Ishikawa (cell line): ENCODE measurements at regions not wholly inside any gene's neighbourhood (a gene's known extent, or its start where the extent isn't known, plus 50 kb on each side); places are given as distances from the start of the nearest gene placed in this dataset.

Experiments
- CEBPB ChIP-seq: IDR thresholded peaks from 2 replicates; pipeline ENCODE4 v1.6.1; 2012
- CREB1 ChIP-seq: IDR thresholded peaks from 2 replicates; pipeline ENCODE4 v1.6.1; 2012; ENCODE audit warnings: low read depth
- EGR1 ChIP-seq: IDR thresholded peaks from 2 replicates; pipeline ENCODE4 v1.6.1; 2012
- EP300 ChIP-seq: IDR thresholded peaks from 2 replicates; pipeline ENCODE4 v1.6.1; 2012; ENCODE audit warnings: borderline replicate concordance
- FOXM1 ChIP-seq: IDR thresholded peaks from 2 replicates; pipeline ENCODE4 v1.6.1; 2012; ENCODE audit warnings: low read depth, borderline replicate concordance
- NFIC ChIP-seq: IDR thresholded peaks from 2 replicates; pipeline ENCODE4 v1.6.1; 2012
- RAD21 ChIP-seq: IDR thresholded peaks from 2 replicates; pipeline ENCODE4 v1.6.1; 2012; ENCODE audit warnings: low read depth
- REST ChIP-seq: IDR thresholded peaks from 2 replicates; pipeline ENCODE4 v1.6.1; 2012; ENCODE audit warnings: low read depth, mild to moderate bottlenecking
- TAF1 ChIP-seq: IDR thresholded peaks from 2 replicates; pipeline ENCODE4 v1.6.1; 2012; ENCODE audit warnings: low read depth, mild to moderate bottlenecking
- TCF12 ChIP-seq: IDR thresholded peaks from 2 replicates; pipeline ENCODE4 v1.6.1; 2012; ENCODE audit warnings: low read depth
- TEAD4 ChIP-seq: IDR thresholded peaks from 2 replicates; pipeline ENCODE4 v1.6.1; 2012
- YY1 ChIP-seq: IDR thresholded peaks from 2 replicates; pipeline ENCODE4 v1.6.1; 2012; ENCODE audit warnings: low read depth
- ZBTB7A ChIP-seq: IDR thresholded peaks from 2 replicates; pipeline ENCODE4 v1.6.1; 2012; ENCODE audit warnings: low read depth
- TF ChIP-seq, protein P1 (sequence below): IDR thresholded peaks from 2 replicates; pipeline ENCODE4 v1.6.1; 2012
- TF ChIP-seq, protein P2 (sequence below): IDR thresholded peaks from 2 replicates; pipeline ENCODE4 v1.6.1; 2012

DNA sequence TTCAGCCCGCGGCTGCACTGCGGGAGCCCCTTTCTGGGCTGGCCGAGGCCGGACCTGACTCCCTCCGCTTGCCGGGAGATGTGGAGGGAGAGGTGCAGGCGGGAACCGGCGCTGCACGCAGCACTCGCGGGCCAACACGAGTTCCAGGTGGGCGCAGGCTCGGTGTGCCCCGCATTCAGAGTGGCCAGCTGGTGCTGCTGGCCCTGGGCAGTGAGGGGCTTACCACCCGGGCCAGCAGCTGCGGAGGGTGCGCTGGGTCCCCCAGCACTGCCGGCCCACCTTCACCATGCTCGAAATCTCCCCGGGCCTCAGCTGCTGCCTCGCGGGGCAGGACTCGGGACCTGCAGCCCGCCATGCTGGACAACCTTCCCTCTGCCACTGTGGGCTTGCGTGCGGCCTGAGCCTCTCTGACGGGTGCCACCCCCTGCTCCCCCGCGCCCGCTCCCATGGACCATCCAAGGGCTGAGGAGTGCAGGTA, 733.5 kb upstream of the CCDC54 start:
- no peak for TF ChIP-seq RAD21
- TF ChIP-seq, protein P1, sequence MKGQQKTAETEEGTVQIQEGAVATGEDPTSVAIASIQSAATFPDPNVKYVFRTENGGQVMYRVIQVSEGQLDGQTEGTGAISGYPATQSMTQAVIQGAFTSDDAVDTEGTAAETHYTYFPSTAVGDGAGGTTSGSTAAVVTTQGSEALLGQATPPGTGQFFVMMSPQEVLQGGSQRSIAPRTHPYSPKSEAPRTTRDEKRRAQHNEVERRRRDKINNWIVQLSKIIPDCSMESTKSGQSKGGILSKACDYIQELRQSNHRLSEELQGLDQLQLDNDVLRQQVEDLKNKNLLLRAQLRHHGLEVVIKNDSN: no peak
- no peak for TF ChIP-seq ZBTB7A
- TF ChIP-seq FOXM1: no peak
- TF ChIP-seq, protein P2, sequence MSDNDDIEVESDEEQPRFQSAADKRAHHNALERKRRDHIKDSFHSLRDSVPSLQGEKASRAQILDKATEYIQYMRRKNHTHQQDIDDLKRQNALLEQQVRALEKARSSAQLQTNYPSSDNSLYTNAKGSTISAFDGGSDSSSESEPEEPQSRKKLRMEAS: no peak
- no peak for TF ChIP-seq TAF1

DNA sequence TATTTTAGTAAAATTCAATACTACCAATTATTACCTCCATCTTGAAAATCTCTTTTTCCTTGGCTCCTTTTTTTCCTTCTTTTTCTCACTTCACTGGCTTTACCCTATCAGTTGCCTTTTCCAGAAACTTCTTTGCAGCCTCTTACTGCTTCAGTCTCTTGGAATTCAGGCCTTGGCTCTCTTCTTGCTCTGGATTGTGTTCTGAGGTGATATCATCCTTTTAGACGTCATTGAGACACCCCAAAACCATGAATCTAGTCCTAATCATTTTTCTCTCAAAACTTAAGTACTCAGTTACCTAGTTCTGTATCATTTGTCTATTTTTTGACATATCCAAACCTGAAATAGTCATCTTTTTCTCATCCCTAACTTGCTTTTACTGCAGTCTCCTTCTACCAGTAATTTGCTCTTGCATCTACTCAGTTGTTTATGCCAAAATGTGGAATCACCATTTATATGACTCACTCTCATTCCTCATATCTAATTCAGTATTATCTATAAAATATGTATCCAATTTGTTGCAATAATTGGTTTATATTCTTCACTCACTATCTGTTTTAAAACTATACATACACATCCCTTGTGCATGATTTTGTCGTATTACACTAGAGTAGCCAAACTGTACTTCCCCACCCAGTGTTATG, 703.2 kb upstream of the CCDC54 start:
- no peak for TF ChIP-seq NFIC
- no peak for TF ChIP-seq CEBPB
- TF ChIP-seq REST: no peak
- no peak for TF ChIP-seq EGR1
- no peak for TF ChIP-seq TEAD4
- TF ChIP-seq, protein P2: no peak
- TF ChIP-seq, protein P1: no peak
- no peak for TF ChIP-seq FOXM1
- TF ChIP-seq CREB1: no peak
- no peak for TF ChIP-seq ZBTB7A
- TF ChIP-seq EP300: no peak
- no peak for TF ChIP-seq YY1
- no peak for TF ChIP-seq TCF12
- no peak for TF ChIP-seq RAD21
- no peak for TF ChIP-seq TAF1

GRCh38 chr3:106675451-106675850, 701.8 kb upstream of the CCDC54 start:
- TF ChIP-seq RAD21 (no peak), CREB1 (no peak), ZBTB7A (no peak), NFIC (no peak), REST (no peak), FOXM1 (no peak), EP300 (no peak)
- TF ChIP-seq, protein P1: no peak

- TF ChIP-seq TEAD4 (no peak), CEBPB (no peak), EGR1 (no peak), TAF1 (no peak), CREB1 (no peak), EP300 (no peak), TCF12 (no peak), YY1 (no peak), ZBTB7A (no peak), REST (no peak), FOXM1 (no peak), RAD21 (no peak), NFIC (no peak)
- TF ChIP-seq, protein P2: no peak
- TF ChIP-seq, protein P1: no peak
Measured at GRCh38 chr3:106678657-106679390, 698.4 kb upstream of the CCDC54 start.
